ENCODE measurements at regions not wholly inside any gene's neighbourhood (a gene's known extent, or its start where the extent isn't known, plus 50 kb on each side); places are given as distances from the start of the nearest gene placed in this dataset.

DNA sequence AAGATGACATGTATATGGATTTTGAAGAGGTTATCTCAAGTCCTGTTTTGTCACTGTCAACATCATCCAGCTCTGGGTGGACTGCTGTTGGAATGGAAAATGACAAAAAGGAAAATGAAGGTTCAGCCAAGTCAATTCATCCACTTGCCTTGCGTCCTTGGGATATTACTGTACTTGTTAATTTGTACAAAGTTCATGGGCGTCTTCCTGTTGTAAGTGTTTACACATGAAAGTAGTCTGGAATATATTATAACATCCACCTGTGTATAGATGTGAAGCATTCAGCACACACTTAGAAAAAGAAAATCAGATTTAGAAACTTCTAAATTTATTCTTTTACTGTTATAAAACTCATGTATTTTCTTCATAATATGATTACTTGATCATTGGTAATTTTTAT, 67.2 kb downstream of the BLTP1 start:
- H3K36me3 ChIP-seq: peaks cover 0 to 63% (median 48%) of the 10 kb centered on the region in 9 donors
- no peak for DNase-seq
- intact Hi-C loops (cut with DNase I): loop anchor here in 2 of 10 donors (5.0 to 10.0 kb wide), 2 partner anchors 267 to 315 kb away; partner anchors contain the start of gene TRPC3 (in 1 of the 2)
- H3K4me1 ChIP-seq: no peaks in the 10 kb centered on the region
- no peak overlapping the region for H3K4me3 ChIP-seq
- WGBS, 4 donors: 83 to 91% (median 87%) methylated on average over 2 of the region's 2 CpGs
- TF ChIP-seq POLR2A (IDR thresholded peaks at IDR 0.05): no peak
- TF ChIP-seq, protein P1, sequence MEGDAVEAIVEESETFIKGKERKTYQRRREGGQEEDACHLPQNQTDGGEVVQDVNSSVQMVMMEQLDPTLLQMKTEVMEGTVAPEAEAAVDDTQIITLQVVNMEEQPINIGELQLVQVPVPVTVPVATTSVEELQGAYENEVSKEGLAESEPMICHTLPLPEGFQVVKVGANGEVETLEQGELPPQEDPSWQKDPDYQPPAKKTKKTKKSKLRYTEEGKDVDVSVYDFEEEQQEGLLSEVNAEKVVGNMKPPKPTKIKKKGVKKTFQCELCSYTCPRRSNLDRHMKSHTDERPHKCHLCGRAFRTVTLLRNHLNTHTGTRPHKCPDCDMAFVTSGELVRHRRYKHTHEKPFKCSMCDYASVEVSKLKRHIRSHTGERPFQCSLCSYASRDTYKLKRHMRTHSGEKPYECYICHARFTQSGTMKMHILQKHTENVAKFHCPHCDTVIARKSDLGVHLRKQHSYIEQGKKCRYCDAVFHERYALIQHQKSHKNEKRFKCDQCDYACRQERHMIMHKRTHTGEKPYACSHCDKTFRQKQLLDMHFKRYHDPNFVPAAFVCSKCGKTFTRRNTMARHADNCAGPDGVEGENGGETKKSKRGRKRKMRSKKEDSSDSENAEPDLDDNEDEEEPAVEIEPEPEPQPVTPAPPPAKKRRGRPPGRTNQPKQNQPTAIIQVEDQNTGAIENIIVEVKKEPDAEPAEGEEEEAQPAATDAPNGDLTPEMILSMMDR (IDR thresholded peaks at IDR 0.05): no peak
- H3K27me3 ChIP-seq: no peaks in the 10 kb centered on the region
- H3K9me3 ChIP-seq: no peaks in the 10 kb centered on the region
- H3K27ac ChIP-seq: no peak overlapping the region
- no peak for ATAC-seq

DNA sequence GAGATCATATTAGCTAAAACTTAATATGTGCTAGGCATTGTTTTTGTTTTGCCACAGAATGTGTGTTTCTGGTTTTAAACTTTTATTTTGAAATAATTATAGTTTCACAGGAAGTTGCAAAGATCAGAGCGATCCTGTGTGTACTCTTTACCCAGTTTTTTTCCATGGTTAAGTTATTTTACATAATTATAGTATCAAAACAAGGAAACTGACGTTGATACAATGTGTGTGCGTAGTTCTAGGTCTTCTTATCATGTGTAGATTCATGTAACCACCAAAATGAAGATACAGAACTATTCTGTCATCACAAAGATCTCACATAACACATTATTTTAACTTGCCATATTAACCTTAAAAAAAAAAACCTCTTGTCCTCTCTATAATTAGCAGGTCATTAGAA, 69.2 kb downstream of the BLTP1 start:
- intact Hi-C loops (cut with DNase I): loop anchor here in 6 of 10 donors (5.0 to 10.0 kb wide), 7 partner anchors 217 to 327 kb away; partner anchors contain the start of gene TRPC3 (in 2 of the 6)
- H3K27me3 ChIP-seq: no peaks in the 10 kb centered on the region
- no peaks in the 10 kb centered on the region for H3K4me1 ChIP-seq
- DNase-seq (no peak), ATAC-seq (no peak)
- no peaks in the 10 kb centered on the region for H3K9me3 ChIP-seq
- no peak overlapping the region for H3K4me3 ChIP-seq
- 50 to 63% (median 57%) methylated on average over 3 of the region's 3 CpGs for WGBS, 4 donors
- TF ChIP-seq, protein P1 (IDR thresholded peaks at IDR 0.05): no peak
- no peak for TF ChIP-seq POLR2A (IDR thresholded peaks at IDR 0.05)
- H3K36me3 ChIP-seq: peaks cover 0 to 76% (median 51%) of the 10 kb centered on the region in 9 donors
- no peak overlapping the region for H3K27ac ChIP-seq

DNA sequence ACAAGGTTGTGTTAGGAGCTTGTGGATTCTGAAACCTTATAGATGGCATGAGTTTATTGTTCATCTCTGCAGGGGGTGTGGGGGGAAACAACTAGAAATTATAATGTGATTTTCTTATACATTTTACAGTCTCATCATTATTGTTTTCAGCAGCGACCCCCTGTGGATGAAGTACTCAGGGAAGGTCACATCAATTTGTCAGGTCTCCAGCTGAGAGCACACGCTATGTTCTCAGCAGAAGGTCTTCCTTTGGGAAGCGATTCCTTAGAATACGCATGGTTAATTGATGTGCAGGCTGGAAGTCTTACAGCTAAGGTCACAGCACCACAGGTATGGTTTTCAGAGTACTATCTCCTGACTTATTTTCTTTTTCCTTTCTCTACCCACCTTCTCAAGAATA, 72.2 kb downstream of the BLTP1 start:
- 67 to 79% (median 78%) methylated on average over 4 of the region's 4 CpGs for WGBS, 4 donors
- peaks cover 0 to 99% (median 63%) of the 10 kb centered on the region in 9 donors for H3K36me3 ChIP-seq
- DNase-seq: no peak
- no peak for ATAC-seq
- no peaks in the 10 kb centered on the region for H3K4me1 ChIP-seq
- intact Hi-C loops (cut with DNase I): loop anchor here in 6 of 10 donors (5.0 to 10.0 kb wide), 7 partner anchors 220 to 330 kb away; partner anchors contain the start of gene TRPC3 (in 2 of the 6)
- no peaks in the 10 kb centered on the region for H3K27me3 ChIP-seq
- no peaks in the 10 kb centered on the region for H3K9me3 ChIP-seq
- TF ChIP-seq POLR2A (IDR thresholded peaks at IDR 0.05): no peak
- TF ChIP-seq, protein P1 (IDR thresholded peaks at IDR 0.05): peak in 6 of 12 donors; percentile 12 to 47 (median 25)
- no peak overlapping the region for H3K27ac ChIP-seq
- no peak overlapping the region for H3K4me3 ChIP-seq

DNA sequence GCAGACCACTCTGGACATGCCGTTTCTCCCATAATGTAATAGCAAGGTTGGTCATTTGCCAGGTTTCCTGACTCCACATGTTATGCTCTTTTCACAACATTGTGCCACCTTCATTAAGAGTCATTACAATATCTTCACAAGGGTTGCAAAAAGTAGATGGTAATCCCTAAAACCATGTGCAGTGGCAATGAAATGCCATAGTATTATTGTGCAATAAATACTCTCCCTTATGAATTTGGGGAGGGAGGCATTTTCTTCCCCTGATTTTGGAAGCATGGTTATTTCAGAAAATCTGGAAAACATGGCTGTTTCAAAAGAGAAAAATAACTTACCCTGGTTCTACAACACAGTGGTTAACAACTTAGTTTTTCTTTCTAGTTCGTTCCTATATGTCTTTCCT, 75.1 kb downstream of the BLTP1 start:
- Histone ChIP-seq H3K9me3 (no peaks in the 10 kb centered on the region), H3K4me1 (no peaks in the 10 kb centered on the region), H3K4me3 (no peak overlapping the region), H3K27ac (no peak overlapping the region), H3K36me3 (peaks cover 0 to 99% (median 72%) of the 10 kb centered on the region in 9 donors), H3K27me3 (no peaks in the 10 kb centered on the region)
- TF ChIP-seq, protein P1 (IDR thresholded peaks at IDR 0.05): no peak
- no peak for TF ChIP-seq POLR2A (IDR thresholded peaks at IDR 0.05)
- ATAC-seq: no peak
- DNase-seq: no peak
- intact Hi-C loops (cut with DNase I): loop anchor here in 3 of 10 donors (10.0 kb wide), 3 partner anchors 222 to 332 kb away; no protein-coding TSS in a partner anchor
- 79 to 92% (median 80%) methylated on average over 2 of the region's 2 CpGs for WGBS, 4 donors

Measured in heart left ventricle (tissue), 16 donors.